Mammary epithelial cell (primary cell): ENCODE measurements at regions not wholly inside any gene's neighbourhood (a gene's known extent, or its start where the extent isn't known, plus 50 kb on each side); places are given as distances from the start of the nearest gene placed in this dataset.

Experiments
- EZH2 ChIP-seq: IDR thresholded peaks from 2 replicates; pipeline ENCODE4 v1.6.1; 2012; ENCODE audit warnings: low read length, inconsistent platforms, borderline replicate concordance
- TF ChIP-seq, protein P1 (sequence below), 2 donors: IDR thresholded peaks in 1 of 2; conservative IDR thresholded peaks in 1 of 2; 2 replicates each; pipeline ENCODE4 v1.5.1; 2011 to 2012; ENCODE audit warnings: inconsistent platforms in 2 of 2, low read length in 2 of 2, mild to moderate bottlenecking in 2 of 2, control low read depth in 1 of 2, low read depth in 1 of 2; ENCODE audit not compliant: insufficient read depth in 1 of 2; ENCODE audit errors: extremely low read depth in 1 of 2

DNA sequence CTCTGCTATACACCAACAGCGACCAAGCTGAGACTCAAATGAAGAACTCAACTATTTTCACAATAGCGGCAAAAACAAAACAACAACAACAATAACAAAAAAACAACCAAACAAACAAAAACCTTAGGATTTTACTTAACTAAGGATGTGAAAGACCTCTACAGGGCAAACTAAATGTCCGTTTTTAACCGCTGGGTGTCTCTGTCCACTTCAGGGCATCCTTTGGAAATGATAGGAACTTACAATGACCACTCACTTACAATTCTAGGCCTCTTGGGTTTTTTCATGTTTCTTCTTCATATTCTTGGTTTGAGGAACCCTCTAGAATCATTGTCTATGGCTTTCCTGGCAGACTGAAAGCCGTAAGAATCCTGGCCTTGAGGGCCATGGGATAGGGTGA, 134.0 kb upstream of the FAM78B start:
- TF ChIP-seq, protein P1, sequence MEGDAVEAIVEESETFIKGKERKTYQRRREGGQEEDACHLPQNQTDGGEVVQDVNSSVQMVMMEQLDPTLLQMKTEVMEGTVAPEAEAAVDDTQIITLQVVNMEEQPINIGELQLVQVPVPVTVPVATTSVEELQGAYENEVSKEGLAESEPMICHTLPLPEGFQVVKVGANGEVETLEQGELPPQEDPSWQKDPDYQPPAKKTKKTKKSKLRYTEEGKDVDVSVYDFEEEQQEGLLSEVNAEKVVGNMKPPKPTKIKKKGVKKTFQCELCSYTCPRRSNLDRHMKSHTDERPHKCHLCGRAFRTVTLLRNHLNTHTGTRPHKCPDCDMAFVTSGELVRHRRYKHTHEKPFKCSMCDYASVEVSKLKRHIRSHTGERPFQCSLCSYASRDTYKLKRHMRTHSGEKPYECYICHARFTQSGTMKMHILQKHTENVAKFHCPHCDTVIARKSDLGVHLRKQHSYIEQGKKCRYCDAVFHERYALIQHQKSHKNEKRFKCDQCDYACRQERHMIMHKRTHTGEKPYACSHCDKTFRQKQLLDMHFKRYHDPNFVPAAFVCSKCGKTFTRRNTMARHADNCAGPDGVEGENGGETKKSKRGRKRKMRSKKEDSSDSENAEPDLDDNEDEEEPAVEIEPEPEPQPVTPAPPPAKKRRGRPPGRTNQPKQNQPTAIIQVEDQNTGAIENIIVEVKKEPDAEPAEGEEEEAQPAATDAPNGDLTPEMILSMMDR (conservative IDR thresholded peaks at IDR 0.05 in 1 of 2, IDR thresholded peaks at IDR 0.05 in 1 of 2; ENCODE audit: extremely low read depth in 1 of 2, insufficient read depth in 1 of 2, low read depth in 1 of 2, low read length in 2 of 2): no peak
- no peak for TF ChIP-seq EZH2
